PC-9 (cell line): ENCODE measurements at regions not wholly inside any gene's neighbourhood (a gene's known extent, or its start where the extent isn't known, plus 50 kb on each side); places are given as distances from the start of the nearest gene placed in this dataset.

ENCODE experiments used
- BruUV-seq: library from RNA; stranded (reverse); fragments of 400-500 nt; replicated peaks from 2 replicates; lab custom pipeline; 2021; lab: Mats Ljungman, UMichigan
- CTCF ChIA-PET: fragments of 300-600 bp; sonication (Branson Sonifier 250); formaldehyde crosslinking; loops from one replicate; lab custom pipeline; 2022; ENCODE audit warnings: antibody characterized with exemption; lab: Charles Lee
- POLR2A ChIA-PET: fragments of 300-600 bp; sonication (Branson Sonifier 250); formaldehyde crosslinking; loops from one replicate; lab custom pipeline; 2022; ENCODE audit warnings: antibody characterized with exemption; ENCODE audit not compliant: unreplicated experiment; lab: Charles Lee
- DNase-seq, 2 experiments: peaks; one replicate each; pipeline versions ENCODE4 v3.0.0 to v3.0.0-alpha.2; 2015 to 2022; ENCODE audit warnings: mixed read lengths in 1 of 2
- H2AFZ ChIP-seq: fragments of 200-600 bp; sonication (generic); 2 replicates; pipeline ENCODE4 v1.8.1; 2017; ENCODE audit warnings: antibody characterized with exemption
- H3F3A ChIP-seq: fragments of 200-600 bp; sonication (generic); 2 replicates; pipeline ENCODE4 v1.8.1; 2017; ENCODE audit warnings: antibody characterized with exemption, mild to moderate bottlenecking, low read depth; ENCODE audit not compliant: insufficient read depth
- H3K27ac ChIP-seq: fragments of 200-600 bp; sonication (generic); 2 replicates; pipeline ENCODE4 v1.6.1; 2016; ENCODE audit warnings: mixed run types
- H3K27me3 ChIP-seq: fragments of 200-600 bp; sonication (generic); 2 replicates; pipeline ENCODE4 v1.6.1; 2016; ENCODE audit warnings: low read depth, mixed run types; ENCODE audit not compliant: insufficient read depth
- H3K36me3 ChIP-seq: fragments of 200-600 bp; sonication (generic); 2 replicates; pipeline ENCODE4 v1.6.1; 2016; ENCODE audit warnings: low read depth, mixed run types
- H3K4me1 ChIP-seq: fragments of 200-600 bp; sonication (generic); replicated peaks from 2 replicates; pipeline ENCODE4 v1.6.1; 2016; ENCODE audit warnings: mixed run types; ENCODE audit not compliant: insufficient read depth
- H3K4me2 ChIP-seq: fragments of 200-600 bp; sonication (generic); 2 replicates; pipeline ENCODE4 v1.6.1; 2017; ENCODE audit warnings: mixed run types
- H3K4me3 ChIP-seq: fragments of 200-600 bp; sonication (generic); 2 replicates; pipeline ENCODE4 v1.6.1; 2016; ENCODE audit warnings: mixed run types
- H3K79me2 ChIP-seq: fragments of 200-600 bp; sonication (generic); 2 replicates; pipeline ENCODE4 v1.6.1; 2017; ENCODE audit warnings: low read depth, mixed run types
- H3K9me2 ChIP-seq: fragments of 200-600 bp; sonication (generic); 2 replicates; pipeline ENCODE4 v1.8.1; 2017; ENCODE audit warnings: mild to moderate bottlenecking; ENCODE audit not compliant: insufficient read depth
- H3K9me3 ChIP-seq: fragments of 200-600 bp; sonication (generic); 2 replicates; pipeline ENCODE4 v1.8.1; 2016; ENCODE audit warnings: low read depth; ENCODE audit not compliant: insufficient read depth
- H4K20me1 ChIP-seq: fragments of 200-600 bp; sonication (generic); 2 replicates; pipeline ENCODE4 v1.8.1; 2017; ENCODE audit not compliant: insufficient read depth
- EZH2 ChIP-seq: fragments of 200-600 bp; sonication (generic); IDR thresholded peaks from 2 replicates; pipeline ENCODE4 v1.8.0; 2017; ENCODE audit warnings: antibody characterized with exemption, low read depth
- intact Hi-C: fragments of 100-400 bp; cut with micrococcal nuclease; formaldehyde crosslinking; loops from one replicate; pipeline ENCODE4 v1.10.0; 2022; ENCODE audit not compliant: unreplicated experiment
- TF ChIP-seq, protein P1 (sequence below): fragments of 200-600 bp; sonication (generic); conservative IDR thresholded peaks from 2 replicates; pipeline ENCODE4 v1.6.1; 2017; ENCODE audit warnings: mixed run types, antibody characterized with exemption, mild to moderate bottlenecking, moderate library complexity

DNA sequence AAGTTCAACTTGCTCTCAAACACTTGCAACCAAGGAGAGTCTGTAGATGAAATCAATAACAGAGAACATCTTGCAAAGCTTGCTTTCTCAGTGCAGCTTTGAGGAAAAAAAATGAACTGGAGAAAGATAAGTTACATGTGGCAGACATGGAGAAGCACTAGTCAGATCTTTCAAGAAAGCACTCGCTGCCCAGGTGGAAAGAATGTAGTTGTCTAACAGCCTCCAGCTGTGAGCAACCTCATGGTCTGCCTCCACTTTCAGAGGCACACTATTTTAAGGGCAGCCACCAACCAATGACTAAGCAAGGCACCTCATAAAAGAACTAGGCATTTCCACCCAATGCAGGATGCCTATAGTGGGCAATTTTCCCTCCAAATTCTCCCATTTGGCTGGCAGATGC, 125.4 kb upstream of the CPNE4 start:
- Histone ChIP-seq H3K4me1 (peaks cover 25% of the 10 kb centered on the region), H4K20me1 (no peaks in the 10 kb centered on the region), H3F3A (peaks cover 24% of the 10 kb centered on the region), H3K9me3 (no peaks in the 10 kb centered on the region), H3K9me2 (no peaks in the 10 kb centered on the region), H3K79me2 (no peaks in the 10 kb centered on the region), H3K36me3 (no peaks in the 10 kb centered on the region), H3K27ac (no peak overlapping the region), H2AFZ (no peak overlapping the region), H3K4me2 (no peak overlapping the region), H3K27me3 (no peaks in the 10 kb centered on the region), H3K4me3 (no peak overlapping the region)
- POLR2A ChIA-PET: no interaction called here
- TF ChIP-seq, protein P1, sequence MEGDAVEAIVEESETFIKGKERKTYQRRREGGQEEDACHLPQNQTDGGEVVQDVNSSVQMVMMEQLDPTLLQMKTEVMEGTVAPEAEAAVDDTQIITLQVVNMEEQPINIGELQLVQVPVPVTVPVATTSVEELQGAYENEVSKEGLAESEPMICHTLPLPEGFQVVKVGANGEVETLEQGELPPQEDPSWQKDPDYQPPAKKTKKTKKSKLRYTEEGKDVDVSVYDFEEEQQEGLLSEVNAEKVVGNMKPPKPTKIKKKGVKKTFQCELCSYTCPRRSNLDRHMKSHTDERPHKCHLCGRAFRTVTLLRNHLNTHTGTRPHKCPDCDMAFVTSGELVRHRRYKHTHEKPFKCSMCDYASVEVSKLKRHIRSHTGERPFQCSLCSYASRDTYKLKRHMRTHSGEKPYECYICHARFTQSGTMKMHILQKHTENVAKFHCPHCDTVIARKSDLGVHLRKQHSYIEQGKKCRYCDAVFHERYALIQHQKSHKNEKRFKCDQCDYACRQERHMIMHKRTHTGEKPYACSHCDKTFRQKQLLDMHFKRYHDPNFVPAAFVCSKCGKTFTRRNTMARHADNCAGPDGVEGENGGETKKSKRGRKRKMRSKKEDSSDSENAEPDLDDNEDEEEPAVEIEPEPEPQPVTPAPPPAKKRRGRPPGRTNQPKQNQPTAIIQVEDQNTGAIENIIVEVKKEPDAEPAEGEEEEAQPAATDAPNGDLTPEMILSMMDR: no peak
- TF ChIP-seq EZH2: no peak
- no TSS peak for BruUV-seq
- CTCF ChIA-PET: no interaction called here
- DNase-seq: no peak
- intact Hi-C loops: no loop called here

DNA sequence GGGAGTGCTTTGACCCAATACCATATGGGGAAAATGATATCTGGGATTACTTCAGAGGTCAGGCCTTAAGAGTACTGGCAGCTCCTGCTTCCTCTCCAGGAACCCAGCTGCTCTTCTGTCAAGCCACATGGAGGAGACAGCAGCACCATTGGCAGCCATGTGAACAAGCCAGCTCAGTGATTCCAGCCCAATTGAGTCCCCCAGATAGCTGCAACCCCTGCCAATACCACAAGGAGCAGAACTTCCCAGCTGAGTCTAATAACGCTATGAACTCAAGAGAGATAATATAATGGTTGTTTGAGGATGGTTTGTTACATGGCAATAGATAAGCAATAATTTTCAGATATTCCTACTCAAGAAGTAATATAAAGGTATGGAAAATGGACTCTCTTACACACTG, 126.8 kb upstream of the CPNE4 start:
- BruUV-seq: no TSS peak
- Histone ChIP-seq H3K79me2 (no peaks in the 10 kb centered on the region), H3K4me3 (no peak overlapping the region), H3K9me3 (no peaks in the 10 kb centered on the region), H3K27me3 (no peaks in the 10 kb centered on the region), H3K36me3 (no peaks in the 10 kb centered on the region), H4K20me1 (no peaks in the 10 kb centered on the region), H3K4me2 (no peak overlapping the region), H2AFZ (no peak overlapping the region), H3K27ac (no peak overlapping the region), H3F3A (peaks cover 26% of the 10 kb centered on the region), H3K9me2 (no peaks in the 10 kb centered on the region), H3K4me1 (peaks cover 30% of the 10 kb centered on the region)
- intact Hi-C loops: no loop called here
- ChIA-PET CTCF (no interaction called here), POLR2A (no interaction called here)
- TF ChIP-seq, protein P1: no peak
- TF ChIP-seq EZH2: no peak
- DNase-seq: no peak

DNA sequence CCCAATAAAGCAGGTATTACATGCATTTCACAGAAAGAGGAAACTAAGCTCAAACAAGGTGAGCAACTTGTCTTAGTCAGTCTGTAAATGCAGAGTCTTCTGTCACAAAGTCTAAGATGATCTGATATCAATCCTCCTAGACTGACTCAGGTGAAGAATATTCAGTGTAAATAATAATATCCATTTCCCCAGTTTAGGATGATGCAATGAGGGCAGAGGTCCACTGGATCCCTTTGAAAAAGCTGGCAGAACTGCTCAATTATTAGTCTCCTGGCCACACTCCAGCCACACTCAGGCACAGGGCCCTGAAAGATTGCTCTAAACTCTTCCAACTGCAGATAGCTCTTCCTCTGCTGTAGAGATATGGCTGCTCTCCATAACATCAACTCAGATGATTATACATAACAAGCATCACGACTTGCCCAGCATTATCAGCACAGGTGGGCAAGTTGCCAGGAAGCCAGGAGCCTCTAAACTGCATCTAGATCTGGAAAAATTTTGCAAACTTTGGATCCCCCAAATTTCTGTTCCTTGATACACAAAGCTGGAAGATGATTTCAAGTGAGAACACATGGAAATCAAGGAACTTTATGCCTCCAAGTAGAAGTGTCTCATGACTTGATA, 129.8 kb upstream of the CPNE4 start:
- H3F3A ChIP-seq: peaks cover 26% of the 10 kb centered on the region
- intact Hi-C loops: loop anchor here (1.0 kb wide), 1 partner anchor 28 kb away; no protein-coding TSS in a partner anchor
- H3K79me2 ChIP-seq: no peaks in the 10 kb centered on the region
- POLR2A ChIA-PET: interaction anchor here (0.7 to 1.2 kb wide), 2 partner anchors 29 to 45 kb away, joined by 3 to 9 read pairs; no protein-coding TSS in a partner anchor
- peak overlapping the region; percentile 37 for H3K4me2 ChIP-seq
- BruUV-seq: no TSS peak
- no peaks in the 10 kb centered on the region for H3K9me2 ChIP-seq
- no peaks in the 10 kb centered on the region for H3K27me3 ChIP-seq
- H3K9me3 ChIP-seq: no peaks in the 10 kb centered on the region
- H3K27ac ChIP-seq: peak overlapping the region; percentile 92
- H3K4me1 ChIP-seq: peaks cover 30% of the 10 kb centered on the region
- no peak overlapping the region for H3K4me3 ChIP-seq
- no peak for TF ChIP-seq EZH2
- TF ChIP-seq, protein P1: no peak
- no peaks in the 10 kb centered on the region for H3K36me3 ChIP-seq
- 0 out of 2 replicates have a peak overlapping the region, but pooled peaks have one; percentile 14 for H2AFZ ChIP-seq
- DNase-seq: peak; percentile 58 to 94
- H4K20me1 ChIP-seq: no peaks in the 10 kb centered on the region
- CTCF ChIA-PET: interaction anchor here (0.6 to 0.8 kb wide), 2 partner anchors 29 to 126 kb away, joined by 3 read pairs; no protein-coding TSS in a partner anchor
